ENCODE measurements at regions not wholly inside any gene's neighbourhood (a gene's known extent, or its start where the extent isn't known, plus 50 kb on each side); places are given as distances from the start of the nearest gene placed in this dataset.

- H3K4me3 ChIP-seq (ENCODE audit: low read length) = no peak overlapping the region; the same call in 1 of the 2 replicates
Observed at GRCh38 chr15:69853544-69853951, 244.2 kb downstream of the TLE3 start.

DNA sequence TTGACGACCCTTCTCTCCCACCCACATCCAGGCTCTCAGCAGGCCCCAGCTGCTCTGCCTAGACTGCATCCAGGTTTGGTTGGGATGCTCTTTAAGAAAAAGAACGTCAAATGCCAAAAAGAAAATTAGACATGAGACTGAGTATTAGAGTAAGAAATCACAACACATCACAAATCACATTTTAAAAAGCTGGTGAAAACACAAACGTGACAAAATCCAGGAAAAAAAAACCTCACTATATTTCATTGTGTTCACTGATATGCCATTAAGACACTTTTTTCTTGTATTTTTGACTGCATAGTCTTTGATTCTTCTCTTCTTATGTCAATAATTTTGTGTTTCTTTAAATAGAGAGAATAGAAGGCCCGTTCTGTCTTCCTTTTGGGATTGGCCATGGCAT, 243.7 kb downstream of the TLE3 start:
- H3K9me3 ChIP-seq (ENCODE audit: control insufficient read depth, insufficient read depth, low read length) = peaks cover 10% of the 10 kb centered on the region
- H4K20me1 ChIP-seq (ENCODE audit: control insufficient read depth, insufficient read depth, low read depth, low read length) = no peaks in the 10 kb centered on the region
- no peaks in the 10 kb centered on the region for H3K36me3 ChIP-seq (ENCODE audit: control insufficient read depth, low read length)
- H3K4me2 ChIP-seq (ENCODE audit: low read length) = no peak overlapping the region
- TF ChIP-seq CTCF (IDR thresholded peaks at IDR 0.05; ENCODE audit: low read depth, low read length, poor library complexity, severe bottlenecking) (no peak), EZH2phosphoT487 (IDR thresholded peaks at IDR 0.05; ENCODE audit: borderline replicate concordance, low read length) (no peak)
- no peaks in the 10 kb centered on the region for H3K79me2 ChIP-seq (ENCODE audit: control insufficient read depth, low read length)
- peaks cover 55% of the 10 kb centered on the region for H3K4me1 ChIP-seq (ENCODE audit: control insufficient read depth, low read length)
- H3K4me3 ChIP-seq (ENCODE audit: low read length) = no peak overlapping the region
- no peak overlapping the region for H3K27ac ChIP-seq (ENCODE audit: low read depth, low read length)
- no peaks in the 10 kb centered on the region for H3K27me3 ChIP-seq (ENCODE audit: control insufficient read depth, low read length)
- no peaks in the 10 kb centered on the region for H3F3A ChIP-seq (ENCODE audit: control insufficient read depth, insufficient read depth)
- H3K9me2 ChIP-seq (replicated peaks; ENCODE audit: control insufficient read depth, low read length) = no peaks in the 10 kb centered on the region

More at GRCh38 chr15:69853544-69853951, 244.2 kb downstream of the TLE3 start:
- no peaks in the 10 kb centered on the region for H3K79me2 ChIP-seq (ENCODE audit: control insufficient read depth, low read length)
- H4K20me1 ChIP-seq (ENCODE audit: control insufficient read depth, insufficient read depth, low read depth, low read length) = no peaks in the 10 kb centered on the region
- H3K4me2 ChIP-seq (ENCODE audit: low read length) = no peak overlapping the region
- H3K36me3 ChIP-seq (ENCODE audit: control insufficient read depth, low read length) = no peaks in the 10 kb centered on the region
- H3K9me2 ChIP-seq (replicated peaks; ENCODE audit: control insufficient read depth, low read length) = no peaks in the 10 kb centered on the region
- TF ChIP-seq EZH2phosphoT487 (IDR thresholded peaks at IDR 0.05; ENCODE audit: borderline replicate concordance, low read length) = no peak
- TF ChIP-seq CTCF (IDR thresholded peaks at IDR 0.05; ENCODE audit: low read depth, low read length, poor library complexity, severe bottlenecking) = no peak
- no peaks in the 10 kb centered on the region for H3K27me3 ChIP-seq (ENCODE audit: control insufficient read depth, low read length)
- peaks cover 52% of the 10 kb centered on the region for H3K4me1 ChIP-seq (ENCODE audit: control insufficient read depth, low read length)
- no peak overlapping the region for H3K27ac ChIP-seq (ENCODE audit: low read depth, low read length)
- H3K9me3 ChIP-seq (ENCODE audit: control insufficient read depth, insufficient read depth, low read length) = peaks cover 10% of the 10 kb centered on the region
- no peaks in the 10 kb centered on the region for H3F3A ChIP-seq (ENCODE audit: control insufficient read depth, insufficient read depth)

GRCh38 chr15:69854521-69855181, 243.1 kb downstream of the TLE3 start:
- Histone ChIP-seq H3K27me3 (ENCODE audit: control insufficient read depth, low read length) (no peaks in the 10 kb centered on the region), H3K36me3 (ENCODE audit: control insufficient read depth, low read length) (no peaks in the 10 kb centered on the region), H3F3A (ENCODE audit: control insufficient read depth, insufficient read depth) (no peaks in the 10 kb centered on the region), H3K4me1 (ENCODE audit: control insufficient read depth, low read length) (peaks cover 55% of the 10 kb centered on the region), H3K79me2 (ENCODE audit: control insufficient read depth, low read length) (no peaks in the 10 kb centered on the region), H3K4me3 (ENCODE audit: low read length) (no peak overlapping the region), H3K9me2 (replicated peaks; ENCODE audit: control insufficient read depth, low read length) (no peaks in the 10 kb centered on the region), H3K27ac (ENCODE audit: low read depth, low read length) (no peak overlapping the region), H3K4me2 (ENCODE audit: low read length) (no peak overlapping the region), H4K20me1 (ENCODE audit: control insufficient read depth, insufficient read depth, low read depth, low read length) (no peaks in the 10 kb centered on the region), H3K9me3 (ENCODE audit: control insufficient read depth, insufficient read depth, low read length) (peaks cover 10% of the 10 kb centered on the region)
- no peak for TF ChIP-seq CTCF (IDR thresholded peaks at IDR 0.05; ENCODE audit: low read depth, low read length, poor library complexity, severe bottlenecking)
- no peak for TF ChIP-seq EZH2phosphoT487 (IDR thresholded peaks at IDR 0.05; ENCODE audit: borderline replicate concordance, low read length)

Measured in DOHH2 (cell line).